T-helper 2 cell treated with Interferon-gamma antibody and Interleukin-4, amounts not matched to agents 5 μg/mL and 100 μg/mL, for 36 hours (primary cell): ENCODE measurements at regions not wholly inside any gene's neighbourhood (a gene's known extent, or its start where the extent isn't known, plus 50 kb on each side); places are given as distances from the start of the nearest gene placed in this dataset.

Experiments used
- DNase-seq: peaks from one replicate; pipeline ENCODE4 v3.0.0; 2021; ENCODE audit warnings: low spot score
- H3K27ac Mint-ChIP-seq: one replicate; pipeline ENCODE4 v1.8.0; 2021; ENCODE audit warnings: mild to moderate bottlenecking, mixed read lengths
- H3K27me3 Mint-ChIP-seq: one replicate; pipeline ENCODE4 v1.8.0; 2021; ENCODE audit warnings: low read depth, mixed read lengths
- H3K36me3 Mint-ChIP-seq: one replicate; pipeline ENCODE4 v1.8.0; 2021; ENCODE audit warnings: low read depth, mixed read lengths
- H3K4me1 Mint-ChIP-seq: one replicate; pipeline ENCODE4 v1.8.0; 2021; ENCODE audit warnings: low read depth, mixed read lengths
- H3K4me3 Mint-ChIP-seq: one replicate; pipeline ENCODE4 v1.8.0; 2022; ENCODE audit warnings: mild to moderate bottlenecking, moderate library complexity, mixed read lengths
- H3K9me3 Mint-ChIP-seq: one replicate; pipeline ENCODE4 v1.8.0; 2021; ENCODE audit warnings: mixed read lengths

DNA sequence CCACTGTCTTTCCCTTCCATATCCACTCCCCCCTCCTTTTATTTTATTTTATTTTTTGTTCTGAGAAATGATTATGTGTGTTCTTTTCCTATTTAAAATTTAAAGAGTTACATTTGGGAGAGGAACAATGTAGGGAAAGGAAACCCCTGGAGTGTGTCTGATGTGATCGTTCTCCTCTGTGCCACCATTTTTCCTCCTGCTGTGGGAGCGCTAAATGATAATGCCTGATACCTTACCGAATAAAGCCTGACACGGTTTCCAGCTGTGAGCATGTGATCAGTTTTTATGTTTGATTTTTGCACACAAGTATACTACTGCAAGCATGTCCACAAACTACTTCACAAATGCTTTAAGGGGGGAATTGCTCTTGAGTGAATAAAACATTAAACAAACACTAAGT is 317.8 kb upstream of the FANCL start:
- H3K9me3 Mint-ChIP-seq: no peaks in the 10 kb centered on the region
- no peaks in the 10 kb centered on the region for H3K27me3 Mint-ChIP-seq
- H3K27ac Mint-ChIP-seq: no peak overlapping the region
- H3K4me1 Mint-ChIP-seq: no peaks in the 10 kb centered on the region
- H3K4me3 Mint-ChIP-seq: no peak overlapping the region
- DNase-seq: no peak
- H3K36me3 Mint-ChIP-seq: no peaks in the 10 kb centered on the region

- Mint-ChIP-seq H3K36me3 (no peaks in the 10 kb centered on the region), H3K9me3 (no peaks in the 10 kb centered on the region), H3K4me1 (no peaks in the 10 kb centered on the region), H3K27ac (no peak overlapping the region), H3K27me3 (no peaks in the 10 kb centered on the region), H3K4me3 (no peak overlapping the region)
- DNase-seq: no peak
Measured at GRCh38 chr2:58557176-58557575, 316.1 kb upstream of the FANCL start.

DNA sequence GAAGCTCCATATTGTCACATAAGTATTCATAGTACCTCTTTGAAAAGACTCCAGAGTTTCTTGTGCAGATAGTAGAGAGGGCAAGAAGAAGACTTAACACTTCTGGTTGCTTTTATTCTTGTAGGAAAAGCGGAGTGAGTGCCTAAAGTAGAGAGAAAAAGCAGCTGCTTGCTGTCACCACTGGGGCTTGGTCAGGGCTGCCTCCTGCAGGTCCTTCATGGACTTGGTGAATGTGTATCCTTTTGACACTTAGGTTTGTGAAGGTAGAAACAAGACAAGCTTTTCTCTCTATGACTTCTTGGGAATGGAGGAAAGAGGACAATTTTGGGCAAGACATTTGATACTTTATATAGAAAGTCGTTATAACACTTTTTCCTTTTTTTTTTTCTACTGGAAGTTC is 312.8 kb upstream of the FANCL start:
- no peak overlapping the region for H3K4me3 Mint-ChIP-seq
- H3K27ac Mint-ChIP-seq: no peak overlapping the region
- H3K9me3 Mint-ChIP-seq: no peaks in the 10 kb centered on the region
- H3K27me3 Mint-ChIP-seq: no peaks in the 10 kb centered on the region
- H3K36me3 Mint-ChIP-seq: no peaks in the 10 kb centered on the region
- H3K4me1 Mint-ChIP-seq: no peaks in the 10 kb centered on the region
- no peak for DNase-seq

DNA sequence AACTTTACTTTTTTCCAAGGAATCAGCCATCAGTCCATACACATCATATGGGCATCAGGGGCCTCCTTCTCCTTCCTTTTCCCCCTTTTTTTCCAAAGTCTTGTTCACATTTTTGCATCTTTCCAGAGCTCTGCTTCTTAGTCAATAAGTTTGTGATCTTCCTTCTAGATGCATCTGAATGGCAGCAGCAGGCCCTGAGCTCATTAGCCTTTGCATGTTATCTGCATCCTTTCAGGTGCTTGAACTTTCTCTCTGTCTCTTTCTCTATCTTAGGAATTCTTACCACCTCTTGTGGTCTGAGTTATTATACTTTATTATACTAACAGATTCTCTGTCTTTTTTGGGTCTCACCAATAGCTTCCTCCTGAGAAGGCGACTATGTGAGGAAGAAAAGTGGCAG is 312.4 kb upstream of the FANCL start:
- H3K4me1 Mint-ChIP-seq: no peaks in the 10 kb centered on the region
- no peaks in the 10 kb centered on the region for H3K9me3 Mint-ChIP-seq
- no peaks in the 10 kb centered on the region for H3K27me3 Mint-ChIP-seq
- H3K27ac Mint-ChIP-seq: no peak overlapping the region
- DNase-seq: no peak
- no peaks in the 10 kb centered on the region for H3K36me3 Mint-ChIP-seq
- no peak overlapping the region for H3K4me3 Mint-ChIP-seq

DNA sequence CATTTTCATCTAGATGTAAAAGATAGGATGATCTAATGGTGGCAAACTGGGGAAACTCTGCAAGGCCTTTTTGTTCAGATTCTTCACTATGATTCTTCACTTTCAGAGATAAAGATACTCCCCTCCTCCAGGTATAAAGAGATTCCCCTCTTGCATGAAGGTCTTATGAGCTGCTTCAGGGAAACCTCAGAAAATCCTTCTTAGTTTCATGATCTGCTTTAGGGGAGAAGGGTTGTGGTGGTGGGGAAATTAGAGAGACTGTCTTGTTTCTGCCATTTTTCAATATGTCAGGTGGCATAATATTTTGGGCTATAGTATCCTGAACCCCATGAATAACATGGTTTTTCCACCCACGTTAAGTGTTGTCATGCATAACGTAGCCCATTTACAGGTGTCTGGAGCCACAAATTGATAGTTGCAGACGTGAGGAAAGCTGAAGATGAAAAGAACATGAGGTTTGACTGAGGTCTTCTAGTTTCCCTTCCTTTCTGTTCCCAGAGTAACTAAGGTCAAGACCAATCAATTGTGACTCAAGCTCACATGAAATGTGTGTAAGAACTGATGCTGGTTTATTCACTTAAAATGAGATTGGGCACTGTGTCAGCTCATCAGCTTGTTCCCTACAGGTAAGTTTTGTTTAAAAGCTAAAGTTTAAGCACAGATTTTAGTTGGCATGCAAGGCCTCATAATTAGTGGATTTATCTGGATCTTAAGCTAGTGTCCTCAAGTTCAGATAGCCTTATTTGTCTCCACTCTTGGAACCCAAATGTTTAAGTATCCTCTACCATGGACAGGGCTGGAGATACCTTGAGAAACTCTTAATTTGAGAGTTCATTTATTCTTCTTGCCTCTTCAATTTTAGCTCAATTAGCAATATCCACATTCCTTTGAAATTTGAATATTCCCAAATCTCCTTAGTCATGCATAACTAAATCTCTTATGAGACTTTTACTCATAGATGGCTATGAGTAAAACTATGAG is 304.5 kb upstream of the FANCL start:
- no peaks in the 10 kb centered on the region for H3K4me1 Mint-ChIP-seq
- peaks cover 2% of the 10 kb centered on the region for H3K27me3 Mint-ChIP-seq
- no peaks in the 10 kb centered on the region for H3K36me3 Mint-ChIP-seq
- H3K4me3 Mint-ChIP-seq: no peak overlapping the region
- DNase-seq: no peak
- H3K27ac Mint-ChIP-seq: no peak overlapping the region
- H3K9me3 Mint-ChIP-seq: no peaks in the 10 kb centered on the region

DNA sequence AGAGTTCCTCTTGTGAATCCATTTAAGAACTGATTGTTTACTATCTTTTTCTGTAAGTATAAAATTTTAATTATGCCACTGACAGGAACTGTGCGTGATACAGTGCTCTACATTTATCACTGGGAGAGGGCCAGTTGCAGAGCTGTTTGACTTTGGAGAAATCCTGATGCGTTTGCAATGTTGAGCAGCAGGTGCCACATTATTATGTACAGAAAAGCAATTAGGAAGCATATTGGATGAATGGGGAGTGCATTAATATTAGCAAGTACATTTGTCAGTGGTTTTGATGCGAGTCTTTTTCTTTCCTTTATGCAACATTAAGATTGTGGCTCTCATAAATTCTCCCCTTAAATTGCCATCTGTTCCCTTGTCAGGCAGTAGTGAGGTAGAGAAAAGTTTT is 302.3 kb upstream of the FANCL start:
- no peak for DNase-seq
- no peaks in the 10 kb centered on the region for H3K36me3 Mint-ChIP-seq
- H3K4me3 Mint-ChIP-seq: no peak overlapping the region
- no peak overlapping the region for H3K27ac Mint-ChIP-seq
- H3K4me1 Mint-ChIP-seq: no peaks in the 10 kb centered on the region
- H3K27me3 Mint-ChIP-seq: peaks cover 3% of the 10 kb centered on the region
- H3K9me3 Mint-ChIP-seq: no peaks in the 10 kb centered on the region

GRCh38 chr2:58541511-58541910 is 300.4 kb upstream of the FANCL start:
- Mint-ChIP-seq H3K9me3 (no peaks in the 10 kb centered on the region), H3K4me3 (no peak overlapping the region), H3K4me1 (no peaks in the 10 kb centered on the region), H3K27me3 (peaks cover 3% of the 10 kb centered on the region), H3K27ac (no peak overlapping the region), H3K36me3 (no peaks in the 10 kb centered on the region)
- no peak for DNase-seq

DNA sequence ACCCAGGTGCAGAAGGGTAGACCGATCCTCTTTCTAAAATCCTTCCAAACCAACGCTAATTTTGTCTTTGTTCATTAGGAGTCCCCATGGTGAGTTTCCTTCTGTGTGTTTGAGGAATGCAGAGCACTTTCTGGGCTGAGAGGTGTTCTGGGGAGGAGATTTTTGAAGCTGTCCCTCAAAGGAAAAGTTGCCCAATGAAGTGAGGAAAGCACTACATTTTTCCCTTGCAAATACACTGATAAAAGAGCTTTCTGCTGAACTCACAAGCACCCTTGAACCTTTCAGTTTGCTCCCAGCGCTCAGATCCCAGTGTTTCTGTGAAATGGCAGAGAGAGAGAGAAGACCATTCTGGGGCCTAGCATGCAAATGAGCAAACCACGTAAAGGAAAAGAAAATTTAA is 299.6 kb upstream of the FANCL start:
- Mint-ChIP-seq H3K4me3 (no peak overlapping the region), H3K27me3 (peaks cover 3% of the 10 kb centered on the region), H3K4me1 (no peaks in the 10 kb centered on the region), H3K27ac (no peak overlapping the region), H3K9me3 (no peaks in the 10 kb centered on the region), H3K36me3 (no peaks in the 10 kb centered on the region)
- no peak for DNase-seq

DNA sequence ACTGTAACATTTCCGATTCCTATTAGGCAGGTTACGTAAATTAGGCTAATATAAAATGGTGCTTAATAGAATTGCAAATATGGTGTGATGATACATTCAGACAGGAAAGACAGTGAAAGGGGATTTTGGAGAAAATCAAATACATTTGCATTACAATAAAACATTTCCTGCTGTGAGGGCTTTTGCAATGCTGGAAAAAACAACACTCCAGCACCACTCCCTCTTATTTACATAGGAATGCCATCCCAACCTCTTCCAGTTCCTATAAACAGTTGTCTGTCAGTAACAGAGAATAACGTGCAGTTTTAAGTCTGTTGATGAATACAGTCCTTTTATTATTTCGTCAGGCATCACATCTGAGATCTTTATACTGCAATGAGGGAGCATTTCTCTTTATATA is 298.8 kb upstream of the FANCL start:
- H3K4me3 Mint-ChIP-seq: no peak overlapping the region

GRCh38 chr2:58535990-58536389 is 294.9 kb upstream of the FANCL start:
- DNase-seq: no peak
- Mint-ChIP-seq H3K4me1 (no peaks in the 10 kb centered on the region), H3K4me3 (no peak overlapping the region), H3K27me3 (peaks cover 3% of the 10 kb centered on the region), H3K36me3 (no peaks in the 10 kb centered on the region), H3K9me3 (no peaks in the 10 kb centered on the region), H3K27ac (no peak overlapping the region)

More for the DNA sequence above, 298.8 kb upstream of the FANCL start:
- Mint-ChIP-seq H3K9me3 (no peaks in the 10 kb centered on the region), H3K4me1 (no peaks in the 10 kb centered on the region), H3K27ac (no peak overlapping the region), H3K36me3 (no peaks in the 10 kb centered on the region), H3K27me3 (peaks cover 3% of the 10 kb centered on the region)
- no peak for DNase-seq

- no peaks in the 10 kb centered on the region for H3K36me3 Mint-ChIP-seq
- no peak for DNase-seq
- H3K27me3 Mint-ChIP-seq: no peaks in the 10 kb centered on the region
- no peaks in the 10 kb centered on the region for H3K4me1 Mint-ChIP-seq
- no peak overlapping the region for H3K27ac Mint-ChIP-seq
- no peak overlapping the region for H3K4me3 Mint-ChIP-seq
- no peaks in the 10 kb centered on the region for H3K9me3 Mint-ChIP-seq
Measured at GRCh38 chr2:58535182-58535581, 294.1 kb upstream of the FANCL start.

- H3K27me3 Mint-ChIP-seq: peaks cover 1% of the 10 kb centered on the region
- H3K9me3 Mint-ChIP-seq: no peaks in the 10 kb centered on the region
- DNase-seq: no peak
- no peak overlapping the region for H3K27ac Mint-ChIP-seq
- no peaks in the 10 kb centered on the region for H3K4me1 Mint-ChIP-seq
- no peaks in the 10 kb centered on the region for H3K36me3 Mint-ChIP-seq
- no peak overlapping the region for H3K4me3 Mint-ChIP-seq
Measured at GRCh38 chr2:58533376-58533775, 292.3 kb upstream of the FANCL start.

- Mint-ChIP-seq H3K36me3 (no peaks in the 10 kb centered on the region), H3K4me1 (no peaks in the 10 kb centered on the region), H3K9me3 (no peaks in the 10 kb centered on the region), H3K4me3 (no peak overlapping the region), H3K27me3 (peaks cover 1% of the 10 kb centered on the region), H3K27ac (no peak overlapping the region)
- DNase-seq: no peak
Measured at GRCh38 chr2:58532641-58533040, 291.5 kb upstream of the FANCL start.

DNA sequence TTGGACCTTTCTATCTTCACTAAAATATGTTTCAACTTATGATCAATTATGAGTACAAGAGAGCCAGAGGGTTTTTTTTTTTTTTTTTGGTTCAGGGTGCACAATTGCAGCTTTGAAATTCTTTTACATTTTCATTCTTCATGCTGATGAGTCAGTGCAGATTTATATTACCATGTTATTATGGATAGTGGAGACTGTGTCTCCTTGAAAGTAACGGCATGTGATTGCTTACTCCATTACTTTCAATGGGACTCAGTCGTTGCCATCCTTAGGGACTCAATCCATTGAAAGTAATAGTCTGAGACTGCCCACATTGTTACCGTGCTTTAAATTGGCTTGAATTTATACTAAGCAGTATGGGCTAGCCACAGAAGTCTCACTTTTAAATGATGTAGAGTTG is 286.5 kb upstream of the FANCL start:
- H3K4me1 Mint-ChIP-seq: no peaks in the 10 kb centered on the region
- H3K4me3 Mint-ChIP-seq: no peak overlapping the region
- H3K27ac Mint-ChIP-seq: no peak overlapping the region
- no peak for DNase-seq
- no peaks in the 10 kb centered on the region for H3K9me3 Mint-ChIP-seq
- H3K27me3 Mint-ChIP-seq: peaks cover 1% of the 10 kb centered on the region
- H3K36me3 Mint-ChIP-seq: no peaks in the 10 kb centered on the region
